Calu3 (cell line): ENCODE measurements at regions not wholly inside any gene's neighbourhood (a gene's known extent, or its start where the extent isn't known, plus 50 kb on each side); places are given as distances from the start of the nearest gene placed in this dataset.
"Not testable (repeated sequence)": the region's sequence is repeated elsewhere in the genome, so short reads cannot be mapped to it uniquely, and the experiment has no call there.

Experiments
- BruUV-seq: library from RNA; stranded (reverse); fragments of 400-500 nt; replicated peaks from 2 replicates; lab custom pipeline; 2021; lab: Mats Ljungman, UMichigan
- CTCF ChIA-PET: fragments of 300-600 bp; sonication (Branson Sonifier 250); formaldehyde crosslinking; loops from one replicate; lab custom pipeline; 2022; ENCODE audit warnings: antibody characterized with exemption; lab: Charles Lee
- DNase-seq: peaks from one replicate; pipeline ENCODE4 v3.0.0; 2022
- H3K27ac Mint-ChIP-seq: one replicate; pipeline ENCODE4 v1.8.0; 2022; ENCODE audit warnings: mixed read lengths; ENCODE audit not compliant: unreplicated experiment
- H3K27me3 Mint-ChIP-seq: one replicate; pipeline ENCODE4 v1.8.0; 2022; ENCODE audit warnings: mixed read lengths; ENCODE audit not compliant: unreplicated experiment
- H3K36me3 Mint-ChIP-seq: one replicate; pipeline ENCODE4 v1.8.0; 2022; ENCODE audit warnings: mild to moderate bottlenecking, moderate library complexity, mixed read lengths; ENCODE audit not compliant: insufficient read depth, unreplicated experiment
- H3K4me1 Mint-ChIP-seq: one replicate; pipeline ENCODE4 v1.8.0; 2022; ENCODE audit warnings: mild to moderate bottlenecking, low read depth, mixed read lengths; ENCODE audit not compliant: unreplicated experiment
- H3K4me3 Mint-ChIP-seq: one replicate; pipeline ENCODE4 v1.8.0; 2022; ENCODE audit warnings: mild to moderate bottlenecking, low read depth, moderate library complexity, mixed read lengths; ENCODE audit not compliant: unreplicated experiment
- H3K9me3 Mint-ChIP-seq: one replicate; pipeline ENCODE4 v1.8.0; 2022; ENCODE audit warnings: low read depth, mixed read lengths; ENCODE audit not compliant: unreplicated experiment
- intact Hi-C: fragments of 100-400 bp; cut with micrococcal nuclease; formaldehyde crosslinking; loops from one replicate; pipeline ENCODE4 v1.10.0; 2022; ENCODE audit not compliant: unreplicated experiment
- TF ChIP-seq, protein P1 (sequence below): fragments of 200-600 bp; IDR thresholded peaks from one replicate; pipeline ENCODE4 v1.8.0; 2022; ENCODE audit warnings: antibody characterized with exemption; ENCODE audit not compliant: unreplicated experiment

DNA sequence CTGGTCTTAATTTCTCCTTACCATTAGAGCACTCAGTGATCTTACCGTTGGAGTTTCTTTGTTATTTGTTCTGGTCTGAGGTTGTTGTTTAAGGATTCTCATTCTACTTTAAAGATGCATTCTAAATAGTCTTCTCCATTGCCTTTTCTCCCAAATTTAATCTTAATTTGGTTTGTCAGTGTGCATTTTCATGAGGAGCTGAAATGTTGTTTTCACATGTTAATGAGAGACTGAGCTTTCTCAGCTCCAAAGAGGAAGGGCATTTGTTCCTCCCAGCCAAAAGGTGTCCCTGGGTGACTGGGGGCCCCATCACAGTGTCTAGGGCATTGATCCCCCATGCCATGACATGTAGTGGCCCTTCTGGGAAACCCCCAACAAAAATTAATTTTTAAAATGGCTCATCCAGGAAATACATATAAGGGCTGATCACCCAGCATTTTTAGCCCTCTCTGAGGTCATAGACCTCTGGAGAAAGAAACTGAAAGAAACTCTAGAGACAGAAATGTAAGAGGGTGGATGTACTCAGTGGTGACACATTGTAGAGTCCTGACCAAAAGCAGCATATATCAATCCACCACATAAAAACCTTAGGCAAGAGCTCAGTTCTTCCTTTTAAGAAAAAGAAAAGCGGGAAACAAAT lies 240.4 kb upstream of the RAI14 start:
- Mint-ChIP-seq H3K27me3 (no peaks in the 10 kb centered on the region), H3K4me3 (no peak overlapping the region), H3K27ac (no peak overlapping the region)

DNA sequence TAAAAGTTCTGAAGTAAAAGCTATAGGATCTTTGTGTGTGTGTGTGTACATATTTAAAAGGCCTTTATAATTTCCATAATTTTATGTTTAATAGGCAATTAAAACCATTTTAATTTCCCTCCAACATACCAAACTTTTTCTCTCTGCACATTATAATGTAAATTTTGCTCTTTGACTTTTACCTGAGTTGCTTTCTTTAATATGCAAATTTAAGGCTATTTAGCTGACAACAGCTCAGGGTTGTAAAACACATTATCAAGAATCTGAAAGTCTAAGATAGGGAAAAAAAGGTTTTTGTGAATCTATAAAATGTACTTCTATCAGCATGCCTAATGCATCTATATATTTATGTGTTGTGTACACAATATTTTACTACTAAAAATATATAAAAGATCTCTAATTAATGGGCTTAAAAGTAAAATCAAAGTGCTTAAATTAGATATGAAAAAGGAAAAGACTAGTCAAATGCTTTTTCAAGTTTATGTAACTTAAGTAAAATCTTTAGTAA lies 239.6 kb upstream of the RAI14 start:
- no peaks in the 10 kb centered on the region for H3K4me1 Mint-ChIP-seq
- H3K27ac Mint-ChIP-seq: no peak overlapping the region
- intact Hi-C loops: no loop called here
- CTCF ChIA-PET: no interaction called here
- TF ChIP-seq, protein P1, sequence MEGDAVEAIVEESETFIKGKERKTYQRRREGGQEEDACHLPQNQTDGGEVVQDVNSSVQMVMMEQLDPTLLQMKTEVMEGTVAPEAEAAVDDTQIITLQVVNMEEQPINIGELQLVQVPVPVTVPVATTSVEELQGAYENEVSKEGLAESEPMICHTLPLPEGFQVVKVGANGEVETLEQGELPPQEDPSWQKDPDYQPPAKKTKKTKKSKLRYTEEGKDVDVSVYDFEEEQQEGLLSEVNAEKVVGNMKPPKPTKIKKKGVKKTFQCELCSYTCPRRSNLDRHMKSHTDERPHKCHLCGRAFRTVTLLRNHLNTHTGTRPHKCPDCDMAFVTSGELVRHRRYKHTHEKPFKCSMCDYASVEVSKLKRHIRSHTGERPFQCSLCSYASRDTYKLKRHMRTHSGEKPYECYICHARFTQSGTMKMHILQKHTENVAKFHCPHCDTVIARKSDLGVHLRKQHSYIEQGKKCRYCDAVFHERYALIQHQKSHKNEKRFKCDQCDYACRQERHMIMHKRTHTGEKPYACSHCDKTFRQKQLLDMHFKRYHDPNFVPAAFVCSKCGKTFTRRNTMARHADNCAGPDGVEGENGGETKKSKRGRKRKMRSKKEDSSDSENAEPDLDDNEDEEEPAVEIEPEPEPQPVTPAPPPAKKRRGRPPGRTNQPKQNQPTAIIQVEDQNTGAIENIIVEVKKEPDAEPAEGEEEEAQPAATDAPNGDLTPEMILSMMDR: no peak
- DNase-seq: no peak
- no TSS peak for BruUV-seq
- H3K36me3 Mint-ChIP-seq: no peaks in the 10 kb centered on the region
- no peak overlapping the region for H3K4me3 Mint-ChIP-seq
- no peaks in the 10 kb centered on the region for H3K27me3 Mint-ChIP-seq
- H3K9me3 Mint-ChIP-seq: no peaks in the 10 kb centered on the region

More for the DNA sequence above, 240.4 kb upstream of the RAI14 start:
- H3K36me3 Mint-ChIP-seq: no peaks in the 10 kb centered on the region
- CTCF ChIA-PET: interaction anchor here (0.7 to 1.1 kb wide), 3 partner anchors 11 to 693 kb away, joined by 3 to 7 read pairs (median 4); no protein-coding TSS in a partner anchor
- no TSS peak for BruUV-seq
- H3K9me3 Mint-ChIP-seq: no peaks in the 10 kb centered on the region
- TF ChIP-seq, protein P1: no peak
- H3K4me1 Mint-ChIP-seq: no peaks in the 10 kb centered on the region
- intact Hi-C loops: no loop called here
- no peak for DNase-seq

DNA sequence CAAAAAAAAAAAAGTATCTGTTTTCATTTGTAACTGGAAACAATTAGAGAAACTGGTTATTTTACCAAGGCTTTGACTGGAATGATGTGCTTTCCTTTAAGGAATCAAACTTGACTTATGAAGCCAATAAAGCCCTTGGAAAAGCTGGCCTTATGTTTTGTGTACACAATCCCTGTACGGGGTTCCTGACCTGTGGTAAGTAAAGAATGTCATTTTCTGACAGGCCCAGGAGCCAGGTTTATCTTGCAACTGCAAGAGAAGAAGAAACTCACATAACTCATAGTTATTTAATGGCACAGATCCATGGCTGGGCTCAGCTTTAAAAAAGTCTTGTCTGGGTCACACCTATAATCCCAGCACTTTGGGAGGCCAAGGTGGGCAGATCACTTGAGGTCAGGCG lies 235.9 kb upstream of the RAI14 start:
- DNase-seq, CTCF ChIA-PET, H3K4me1 Mint-ChIP-seq, intact Hi-C loops, H3K9me3 Mint-ChIP-seq, H3K27me3 Mint-ChIP-seq, H3K27ac Mint-ChIP-seq, BruUV-seq, H3K4me3 Mint-ChIP-seq, H3K36me3 Mint-ChIP-seq: not testable (repeated sequence)

DNA sequence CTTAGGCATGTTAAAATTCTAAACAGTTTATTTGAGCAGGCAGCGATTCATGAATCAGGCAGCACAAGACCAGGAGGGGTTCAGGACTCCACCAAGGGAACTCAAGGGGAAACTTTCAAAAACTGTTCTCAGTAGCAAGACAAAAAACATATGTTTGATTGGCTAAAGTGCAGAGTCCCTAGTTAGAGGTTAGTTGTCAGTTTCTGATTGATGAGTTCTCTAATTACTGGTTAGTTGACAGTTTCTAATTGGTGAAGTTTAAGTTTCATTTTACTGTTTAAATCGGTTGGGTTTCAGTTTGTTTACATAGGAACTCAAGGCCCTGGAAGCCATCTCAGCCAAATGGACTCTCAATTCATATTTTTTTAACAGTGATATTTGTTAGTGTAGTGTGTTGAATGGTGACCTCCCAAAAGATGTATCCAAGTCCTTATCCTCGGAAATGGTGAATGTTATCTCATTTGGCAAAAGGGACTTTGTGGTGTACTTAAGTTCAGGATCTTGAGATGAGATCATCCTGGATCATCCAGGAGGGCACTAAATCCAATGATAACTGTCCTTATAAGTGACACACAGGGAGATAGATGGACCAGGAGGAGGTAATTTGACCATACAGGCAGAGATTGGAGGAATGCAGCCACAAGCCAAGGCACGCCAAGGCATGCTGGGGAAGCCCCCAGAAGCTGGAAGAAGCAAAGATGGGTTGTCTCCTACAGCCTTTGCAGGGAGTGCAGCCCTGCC lies 219.2 kb upstream of the RAI14 start:
- Mint-ChIP-seq H3K36me3 (no peaks in the 10 kb centered on the region), H3K4me3 (no peak overlapping the region), H3K27ac (no peak overlapping the region), H3K9me3 (peaks cover 2% of the 10 kb centered on the region), H3K4me1 (no peaks in the 10 kb centered on the region), H3K27me3 (peaks cover 2% of the 10 kb centered on the region)
- no peak for DNase-seq
- TF ChIP-seq, protein P1: no peak
- BruUV-seq: no TSS peak
- intact Hi-C loops: no loop called here
- CTCF ChIA-PET: no interaction called here

DNA sequence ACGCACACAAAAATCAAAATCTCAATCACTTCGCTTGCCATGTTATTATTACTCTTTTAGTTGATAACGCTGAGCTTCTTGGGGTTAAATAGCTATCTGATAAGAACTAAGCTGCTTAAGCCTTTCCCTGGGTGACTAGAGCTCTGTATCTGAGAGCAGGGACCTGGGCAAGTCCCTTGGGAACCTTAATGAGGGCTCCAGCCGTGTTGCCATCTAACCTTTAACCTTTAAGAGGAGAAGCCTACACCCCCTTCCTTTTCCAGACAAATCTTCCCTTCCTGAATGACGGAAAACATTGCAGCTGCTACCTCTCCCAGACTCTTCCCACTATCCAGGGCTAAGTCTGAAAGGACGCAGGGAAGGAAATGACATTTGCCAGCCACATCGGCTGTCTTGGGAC lies 216.5 kb upstream of the RAI14 start:
- H3K36me3 Mint-ChIP-seq: no peaks in the 10 kb centered on the region
- no peak for DNase-seq
- no peak overlapping the region for H3K27ac Mint-ChIP-seq
- no peaks in the 10 kb centered on the region for H3K4me1 Mint-ChIP-seq
- intact Hi-C loops: no loop called here
- H3K27me3 Mint-ChIP-seq: peaks cover 6% of the 10 kb centered on the region
- CTCF ChIA-PET: no interaction called here
- H3K9me3 Mint-ChIP-seq: peaks cover 2% of the 10 kb centered on the region
- H3K4me3 Mint-ChIP-seq: no peak overlapping the region
- no TSS peak for BruUV-seq
- TF ChIP-seq, protein P1: no peak

DNA sequence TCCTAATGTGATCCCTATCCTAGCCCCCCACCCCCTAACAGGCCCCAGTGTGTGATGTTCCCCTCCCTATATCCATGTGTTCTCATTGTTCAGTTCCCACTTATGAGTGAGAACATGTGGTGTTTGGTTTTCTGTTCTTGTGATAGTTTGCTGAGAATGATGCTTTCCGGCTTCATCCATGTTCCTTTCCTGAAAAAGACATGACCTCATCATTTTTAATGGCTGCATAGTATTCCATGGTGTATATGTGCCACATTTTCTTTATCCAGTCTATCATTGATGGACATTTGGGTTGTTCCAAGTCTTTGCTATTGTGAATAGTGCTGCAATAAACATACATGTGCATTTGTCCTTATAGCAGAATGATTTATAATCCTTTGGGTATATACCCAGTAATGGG lies 214.4 kb upstream of the RAI14 start:
- H3K9me3 Mint-ChIP-seq, BruUV-seq, H3K4me3 Mint-ChIP-seq, H3K36me3 Mint-ChIP-seq, intact Hi-C loops, DNase-seq, H3K27ac Mint-ChIP-seq, CTCF ChIA-PET, H3K4me1 Mint-ChIP-seq: not testable (repeated sequence)
- peaks cover 13% of the 10 kb centered on the region for H3K27me3 Mint-ChIP-seq
